Jurkat, Clone E6-1 (cell line): ENCODE measurements at regions not wholly inside any gene's neighbourhood (a gene's known extent, or its start where the extent isn't known, plus 50 kb on each side); places are given as distances from the start of the nearest gene placed in this dataset.
"Not testable (repeated sequence)": the region's sequence is repeated elsewhere in the genome, so short reads cannot be mapped to it uniquely, and the experiment has no call there.

Experiments used
- DNase-seq: peaks from one replicate; pipeline ENCODE4 v3.0.0-alpha.2; 2011; ENCODE audit warnings: low read depth, low spot score
- H3K4me3 ChIP-seq: 2 replicates; pipeline ENCODE4 v1.5.1; 2011; ENCODE audit warnings: mild to moderate bottlenecking, low read length, control low read depth, moderate library complexity

DNA sequence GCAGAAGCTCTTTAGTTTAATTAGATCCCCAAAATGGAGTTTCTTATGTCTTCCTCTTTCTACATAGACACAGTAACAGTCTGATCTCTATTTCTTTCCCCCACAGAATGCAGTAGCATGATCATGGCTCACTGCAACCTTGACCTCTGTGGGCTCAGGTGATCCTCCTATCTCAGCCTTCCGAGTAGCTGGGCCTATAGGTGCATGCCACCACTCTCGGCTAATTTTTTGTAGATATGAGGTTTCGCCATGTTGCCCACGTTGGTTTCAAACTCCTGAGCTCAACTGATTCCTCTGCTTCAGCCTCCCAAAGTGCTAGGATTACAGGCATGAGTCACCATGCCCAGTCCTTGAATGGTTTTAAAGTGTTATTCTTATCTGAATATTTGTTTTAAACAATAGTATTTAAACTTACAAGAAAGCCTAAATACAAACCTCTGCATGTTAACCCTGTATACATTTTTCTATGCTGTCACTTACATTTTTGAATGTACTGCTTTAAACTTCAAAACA is 120.6 kb downstream of the GOSR1 start:
- no peak overlapping the region for H3K4me3 ChIP-seq

DNA sequence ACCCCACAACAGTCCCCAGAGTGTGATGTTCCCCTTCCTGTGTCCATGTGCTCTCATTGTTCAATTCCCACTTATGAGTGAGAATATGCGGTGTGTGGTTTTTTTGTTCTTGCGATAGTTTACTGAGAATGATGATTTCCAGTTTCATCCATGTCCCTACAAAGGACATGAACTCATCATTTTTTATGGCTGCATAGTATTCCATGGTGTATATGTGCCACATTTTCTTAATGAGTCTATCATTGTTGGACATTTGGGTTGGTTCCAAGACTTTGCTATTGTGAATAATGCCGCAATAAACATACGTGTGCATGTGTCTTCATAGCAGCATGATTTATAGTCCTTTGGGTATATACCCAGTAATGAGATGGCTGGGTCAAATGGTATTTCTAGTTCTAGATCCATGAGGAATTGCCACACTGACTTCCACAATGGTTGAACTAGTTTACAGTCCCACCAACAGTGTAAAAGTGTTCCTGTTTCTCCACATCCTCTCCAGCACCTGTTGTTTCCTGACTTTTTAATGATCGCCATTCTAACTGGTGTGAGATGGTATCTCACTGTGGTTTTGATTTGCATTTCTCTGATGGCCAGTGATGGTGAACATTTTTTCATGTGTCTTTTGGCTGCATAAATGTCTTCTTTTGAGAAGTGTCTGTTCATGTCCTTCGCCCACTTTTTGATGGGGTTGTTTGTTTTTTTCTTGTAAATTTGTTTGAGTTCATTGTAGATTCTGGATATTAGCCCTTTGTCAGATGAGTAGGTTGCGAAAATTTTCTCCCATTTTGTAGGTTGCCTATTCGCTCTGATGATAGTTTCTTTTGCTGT is 120.0 kb downstream of the GOSR1 start:
- not testable (repeated sequence) for H3K4me3 ChIP-seq, DNase-seq

More for the DNA sequence above, 120.6 kb downstream of the GOSR1 start:
- no peak for DNase-seq

DNA sequence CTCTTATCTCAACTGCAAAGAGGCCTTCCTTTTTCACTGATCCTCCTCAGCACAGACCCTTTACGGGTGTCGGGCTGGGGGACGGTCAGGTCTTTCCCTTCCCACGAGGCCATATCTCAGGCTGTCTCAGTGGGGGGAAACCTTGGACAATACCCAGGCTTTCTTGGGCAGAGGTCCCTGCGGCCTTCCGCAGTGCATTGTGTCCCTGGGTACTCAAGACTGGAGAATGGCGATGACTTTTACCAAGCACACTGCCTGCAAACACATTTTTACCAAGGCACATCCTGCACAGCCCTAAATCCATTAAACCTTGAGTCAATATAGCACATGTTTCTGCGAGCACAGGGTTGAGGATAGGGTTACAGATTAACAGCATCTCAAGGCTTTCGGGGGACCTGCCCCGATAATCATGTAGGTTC is 117.8 kb downstream of the GOSR1 start:
- not testable (repeated sequence) for DNase-seq, H3K4me3 ChIP-seq

DNA sequence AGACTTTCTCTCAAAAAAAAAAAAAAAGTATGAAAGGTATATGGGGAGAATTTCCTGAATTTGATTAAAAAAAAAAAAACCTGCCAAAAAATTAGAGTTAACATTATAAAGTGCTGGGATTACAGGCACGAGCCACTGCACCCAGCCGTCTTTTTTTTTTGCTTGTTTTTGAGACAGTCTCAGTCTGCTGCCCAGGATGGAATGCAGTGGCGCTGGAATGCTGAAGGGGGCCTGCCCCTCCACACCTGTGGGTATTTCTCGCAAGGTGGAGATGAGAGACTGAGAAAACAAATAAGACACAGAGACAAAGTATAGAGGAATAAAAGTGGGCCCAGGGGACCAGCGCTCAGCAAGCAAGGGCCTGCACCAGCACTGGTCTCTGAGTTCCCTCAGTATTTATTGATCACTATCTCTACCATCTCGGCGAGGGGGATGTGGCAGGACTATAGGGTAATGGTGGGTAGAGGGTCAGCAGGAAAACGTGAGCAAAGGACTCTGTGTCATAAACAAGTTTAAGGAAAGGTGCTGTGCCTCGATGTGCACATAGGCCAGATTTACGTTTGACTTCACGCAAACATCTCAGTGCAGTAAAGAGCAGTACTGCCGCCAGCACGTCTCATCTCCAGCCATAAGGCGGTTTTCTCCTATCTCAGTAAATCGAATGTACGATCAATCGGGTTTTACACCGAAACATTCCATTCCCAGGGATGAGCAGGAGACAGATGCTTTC is 117.2 kb downstream of the GOSR1 start:
- H3K4me3 ChIP-seq, result no peak overlapping the region
- DNase-seq, result no peak

DNA sequence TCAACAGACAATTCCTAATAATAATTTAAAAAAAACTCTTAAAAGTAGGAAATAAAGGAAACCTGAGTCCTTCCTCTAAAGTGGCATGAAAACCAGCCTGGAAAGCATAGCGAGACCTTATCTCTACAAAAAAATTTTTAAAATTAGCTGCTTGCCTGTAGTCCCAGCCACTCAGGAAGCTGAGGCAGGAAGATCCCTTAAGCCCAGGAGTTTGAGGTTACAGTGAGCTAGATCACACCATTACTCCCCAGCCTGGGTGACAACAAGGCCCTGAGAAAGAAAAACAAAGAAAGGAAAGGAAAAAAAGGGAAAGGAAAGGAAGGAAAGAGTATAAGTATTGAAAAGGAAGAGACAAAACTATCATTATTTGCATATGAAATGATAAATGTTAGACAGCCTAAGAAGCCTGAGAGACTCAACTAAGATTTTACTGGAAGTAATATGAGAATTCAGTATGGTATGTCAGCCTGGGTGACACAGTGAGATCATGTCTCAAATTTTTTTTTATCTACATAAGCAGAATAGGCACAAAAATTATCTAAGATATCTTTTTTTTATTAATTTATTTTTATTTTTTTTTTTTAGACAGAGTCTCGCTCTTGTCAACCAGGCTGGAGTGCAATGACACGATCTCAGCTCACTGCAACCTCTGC is 113.0 kb downstream of the GOSR1 start:
- no peak for DNase-seq
- no peak overlapping the region for H3K4me3 ChIP-seq

DNA sequence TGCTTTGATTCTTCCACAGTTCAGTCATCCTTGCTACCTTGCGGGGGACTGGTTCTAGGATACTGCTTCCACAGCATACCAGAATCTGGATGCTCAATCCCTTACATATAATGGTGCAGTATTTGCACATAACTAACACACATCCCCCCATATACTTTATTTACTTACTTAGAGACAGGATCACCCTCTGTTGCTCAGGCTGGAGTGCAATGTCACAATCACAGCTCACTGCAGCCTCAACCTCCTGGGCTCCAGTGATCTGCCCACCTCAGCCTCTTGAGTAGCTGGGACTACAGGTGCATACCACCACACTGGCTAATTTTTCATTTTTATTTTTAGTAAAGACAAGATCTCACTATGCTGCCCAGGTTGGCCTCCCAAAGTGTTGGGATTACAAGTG is 112.2 kb downstream of the GOSR1 start:
- no peak for DNase-seq
- no peak overlapping the region for H3K4me3 ChIP-seq

DNA sequence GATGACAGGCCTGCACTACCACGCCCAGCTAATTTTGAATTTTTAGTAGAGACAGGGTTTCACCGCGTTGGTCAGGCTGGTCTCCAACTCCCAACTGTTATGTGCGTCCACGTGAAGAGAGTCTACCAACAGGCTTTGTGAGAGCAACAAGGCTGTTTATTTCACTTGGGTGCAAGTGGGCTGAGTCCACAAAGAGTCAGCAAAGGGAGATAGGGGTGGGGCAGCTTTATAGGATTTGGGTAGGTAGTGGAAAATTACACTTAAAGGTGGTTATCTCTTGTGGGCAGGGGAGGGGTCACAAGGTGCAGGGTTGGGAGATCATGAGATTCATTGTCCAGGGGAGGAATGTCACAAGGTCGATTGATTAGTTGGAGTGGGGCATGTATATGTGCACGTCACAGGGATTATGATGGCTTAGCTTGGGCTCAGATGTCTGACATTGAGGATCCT is 111.6 kb downstream of the GOSR1 start:
- no peak for DNase-seq
- no peak overlapping the region for H3K4me3 ChIP-seq

DNA sequence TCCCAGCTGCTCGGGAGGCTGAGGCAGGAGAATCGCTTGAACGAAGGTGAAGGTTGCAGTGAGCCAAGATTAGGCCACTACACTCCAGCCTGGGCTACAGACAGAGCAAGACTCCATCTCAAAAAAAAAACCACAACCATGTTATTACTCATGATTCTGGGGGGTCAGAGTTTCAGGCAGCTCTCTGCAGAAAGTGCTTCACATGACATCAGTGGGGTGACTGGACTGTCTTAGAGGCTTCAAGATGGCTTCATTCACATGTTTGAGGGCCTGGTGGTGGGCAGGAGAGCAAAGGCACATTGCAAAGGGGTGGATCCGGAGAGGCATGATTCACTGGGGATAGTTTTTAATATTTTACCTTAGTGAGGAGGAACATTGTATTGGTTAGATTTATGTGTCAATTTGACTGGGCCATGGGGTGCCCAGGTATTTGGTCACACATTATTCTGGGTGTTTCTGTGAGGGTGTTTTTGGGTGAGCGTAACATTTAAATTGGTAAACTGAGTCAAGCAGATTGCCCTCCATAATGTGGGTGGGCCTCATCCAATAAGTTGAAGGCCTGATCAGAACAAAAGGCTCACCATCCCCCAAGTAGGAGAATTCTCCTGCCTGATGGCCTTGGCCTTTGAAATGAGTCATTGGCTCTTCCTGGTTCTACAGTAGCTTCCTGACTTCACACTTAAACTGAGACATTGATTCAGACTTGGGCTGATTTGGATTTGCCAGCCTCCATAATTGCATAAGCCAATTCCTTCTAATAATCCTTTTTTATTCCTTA is 109.8 kb downstream of the GOSR1 start:
- no peak overlapping the region for H3K4me3 ChIP-seq
- DNase-seq, result no peak

DNA sequence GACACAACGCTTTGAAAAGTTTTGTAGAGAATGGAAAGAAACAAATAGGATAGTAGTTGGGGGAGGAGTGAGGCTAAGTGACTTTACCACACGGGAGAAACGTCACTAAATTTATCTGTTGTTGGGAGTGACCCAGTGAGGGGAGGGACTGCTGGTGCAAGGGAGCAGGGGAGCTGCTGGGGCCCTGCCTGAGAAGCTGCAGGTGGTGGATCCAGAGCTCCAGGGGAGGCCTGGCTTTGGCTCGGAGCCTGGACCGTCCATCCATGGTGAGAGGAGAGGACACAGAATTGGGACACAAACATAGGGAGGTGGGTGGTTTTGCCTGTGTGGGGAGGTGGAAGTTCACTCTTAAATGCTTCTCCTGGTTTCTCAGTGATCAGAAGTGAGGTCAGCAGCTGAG is 107.6 kb downstream of the GOSR1 start:
- no peak for DNase-seq
- H3K4me3 ChIP-seq, result no peak overlapping the region

DNA sequence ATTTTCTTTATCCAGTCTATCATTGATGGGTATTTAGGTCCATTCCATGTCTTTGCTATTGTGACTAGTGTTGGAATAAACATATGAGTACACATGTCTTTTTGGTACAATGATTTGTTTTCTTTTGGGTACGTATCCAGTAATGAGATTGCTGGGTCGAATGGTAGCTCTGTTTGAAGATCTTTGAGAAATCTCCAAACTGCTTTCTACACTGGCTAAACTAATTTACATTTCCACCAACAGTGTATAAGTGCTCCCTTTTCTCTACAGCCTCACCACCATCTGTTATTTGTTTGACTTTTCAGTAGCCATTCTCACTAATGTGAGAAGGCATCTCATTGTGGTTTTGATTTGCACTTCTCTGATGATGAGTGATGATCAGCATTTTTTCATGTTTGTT is 103.7 kb downstream of the GOSR1 start:
- H3K4me3 ChIP-seq, result no peak overlapping the region
- no peak for DNase-seq

DNA sequence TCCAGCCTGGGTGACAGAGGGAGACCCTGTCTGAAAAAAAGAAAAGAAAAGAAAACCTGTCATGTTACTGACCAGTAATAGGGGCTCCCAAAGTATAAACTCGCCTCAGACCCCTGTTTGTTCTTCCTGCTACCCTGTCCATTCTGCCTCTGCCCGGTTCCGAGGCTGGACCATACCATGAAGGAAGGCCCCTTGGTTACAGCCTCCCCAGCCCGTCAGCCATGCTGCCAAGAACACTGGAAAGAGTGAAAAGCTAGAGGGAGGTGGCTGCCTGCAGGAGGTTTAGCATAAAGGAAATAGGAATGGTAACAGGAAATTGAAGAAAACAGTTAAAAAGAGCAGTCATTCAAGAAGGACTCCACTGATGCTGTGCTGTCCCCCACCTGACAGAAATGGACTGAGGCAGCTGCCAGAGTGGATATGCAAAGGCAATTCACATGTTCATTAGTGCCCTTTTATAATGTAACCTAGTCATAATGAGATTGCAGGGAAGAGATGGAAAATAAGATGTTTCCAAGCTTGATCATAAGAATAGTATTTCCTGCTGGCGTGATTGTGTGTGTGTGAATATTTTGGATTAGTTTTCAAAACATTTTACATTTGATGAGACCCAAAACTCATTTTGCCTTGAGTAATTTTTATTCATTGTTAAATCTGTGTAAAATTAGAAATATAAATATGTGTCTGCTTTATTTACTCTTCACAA is 102.6 kb downstream of the GOSR1 start:
- no peak overlapping the region for H3K4me3 ChIP-seq
- DNase-seq, result no peak

DNA sequence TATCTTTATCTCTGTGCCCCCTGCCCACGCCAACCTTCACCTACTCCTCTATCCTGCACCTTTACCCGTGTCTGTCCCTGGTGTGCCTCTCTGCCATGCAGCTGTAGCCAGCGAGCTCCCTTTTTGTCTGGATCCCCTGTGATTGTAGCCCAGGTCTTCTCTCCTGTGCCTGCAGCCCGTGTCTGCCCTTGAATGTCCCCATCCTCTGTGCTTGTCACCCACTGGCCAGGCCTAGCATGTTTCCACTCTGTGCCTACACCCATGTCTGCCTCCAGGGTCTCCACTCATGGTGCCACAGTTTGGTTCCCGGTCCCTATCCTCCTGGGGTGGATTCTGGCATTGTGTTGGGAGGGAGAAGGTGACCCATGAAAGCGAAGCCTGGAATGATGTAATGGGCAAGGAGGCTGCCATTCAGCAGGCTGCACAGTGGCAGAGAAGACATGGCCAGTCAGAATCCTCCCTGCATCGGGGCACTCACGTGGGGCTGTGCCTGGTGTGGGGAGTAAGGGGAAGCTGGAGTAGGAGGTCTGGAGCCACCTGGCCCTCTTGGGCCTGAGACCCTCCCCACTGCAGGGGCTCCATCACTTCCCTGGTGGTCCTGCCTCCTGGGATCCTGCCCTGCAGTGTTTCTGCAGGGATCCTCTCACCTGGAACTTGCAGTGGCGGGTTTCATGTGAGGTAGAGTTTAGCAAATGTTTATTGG is 101.0 kb downstream of the GOSR1 start:
- H3K4me3 ChIP-seq, DNase-seq: not testable (repeated sequence)
